RPMI8226 (cell line): ENCODE measurements at regions not wholly inside any gene's neighbourhood (a gene's known extent, or its start where the extent isn't known, plus 50 kb on each side); places are given as distances from the start of the nearest gene placed in this dataset.

ENCODE experiments used
- DNase-seq: peaks from one replicate; pipeline ENCODE4 v3.0.0-alpha.2; 2015

- peak; percentile 71 for DNase-seq
Observed at GRCh38 chr3:140816372-140817195, 125.1 kb upstream of the SLC25A36 start.

- DNase-seq, result no peak
Observed at GRCh38 chr3:140821493-140821892, 120.1 kb upstream of the SLC25A36 start.

- peak; percentile 44 for DNase-seq
Observed at GRCh38 chr3:140822401-140823047, 119.1 kb upstream of the SLC25A36 start.

GRCh38 chr3:140823106-140823505, 118.5 kb upstream of the SLC25A36 start:
- no peak for DNase-seq

GRCh38 chr3:140827894-140828293, 113.7 kb upstream of the SLC25A36 start:
- DNase-seq, result no peak

GRCh38 chr3:140828585-140828984, 113.1 kb upstream of the SLC25A36 start:
- no peak for DNase-seq

GRCh38 chr3:140829796-140830195, 111.8 kb upstream of the SLC25A36 start:
- no peak for DNase-seq

- no peak for DNase-seq
Observed at GRCh38 chr3:140830391-140830790, 111.2 kb upstream of the SLC25A36 start.

GRCh38 chr3:140832883-140833282, 108.8 kb upstream of the SLC25A36 start:
- peak; percentile 60 for DNase-seq

- no peak for DNase-seq
Observed at GRCh38 chr3:140834266-140835037, 107.2 kb upstream of the SLC25A36 start.

- DNase-seq, result peak; percentile 93
Observed at GRCh38 chr3:140842984-140843649, 98.5 kb upstream of the SLC25A36 start.

GRCh38 chr3:140843656-140844055, 98.0 kb upstream of the SLC25A36 start:
- DNase-seq, result peak; percentile 52

- peak; percentile 14 for DNase-seq
Observed at GRCh38 chr3:140844072-140844471, 97.6 kb upstream of the SLC25A36 start.

GRCh38 chr3:140845882-140846281, 95.8 kb upstream of the SLC25A36 start:
- DNase-seq, result peak; percentile 71

GRCh38 chr3:140848666-140849065, 93.0 kb upstream of the SLC25A36 start:
- DNase-seq, result no peak

- peak; percentile 15 for DNase-seq
Observed at GRCh38 chr3:140850210-140850955, 91.3 kb upstream of the SLC25A36 start.

- no peak for DNase-seq
Observed at GRCh38 chr3:140854961-140855360, 86.7 kb upstream of the SLC25A36 start.

- DNase-seq, result no peak
Observed at GRCh38 chr3:140856905-140857304, 84.7 kb upstream of the SLC25A36 start.

GRCh38 chr3:140857993-140858392, 83.6 kb upstream of the SLC25A36 start:
- DNase-seq, result no peak

- DNase-seq, result peak; percentile 17
Observed at GRCh38 chr3:140859592-140860336, 81.9 kb upstream of the SLC25A36 start.

- peak; percentile 78 for DNase-seq
Observed at GRCh38 chr3:140863580-140864009, 78.0 kb upstream of the SLC25A36 start.
